ENCODE measurements at regions not wholly inside any gene's neighbourhood (a gene's known extent, or its start where the extent isn't known, plus 50 kb on each side); places are given as distances from the start of the nearest gene placed in this dataset.
A peak's percentile ranks its signal among the peaks of the same experiment; 100 is the strongest.

- ATAC-seq (no peak), DNase-seq (ENCODE audit: low read depth, low spot score) (no peak)
- no peak overlapping the region for H3K9ac ChIP-seq (ENCODE audit: low read length)
- CTCF ChIA-PET: no interaction called here
- H3K9me3 ChIP-seq (ENCODE audit: control insufficient read depth in 1 of 2, insufficient read depth in 1 of 2, low read depth in 1 of 2, low read length in 2 of 2): no peaks in the 10 kb centered on the region
- no peaks in the 10 kb centered on the region for H3K79me2 ChIP-seq (ENCODE audit: insufficient read depth, low read length)
- H4K20me1 ChIP-seq (ENCODE audit: insufficient read depth): no peaks in the 10 kb centered on the region
- POLR2A ChIA-PET: no interaction called here
- intact Hi-C loops (cut with micrococcal nuclease): loop anchor here (10.0 kb wide), 1 partner anchor 571 kb away; no protein-coding TSS in a partner anchor
- H3K27ac ChIP-seq (ENCODE audit: low read depth, low read length): peak overlapping the region; percentile 30; the same call in 1 of the 2 replicates
- H3K27me3 ChIP-seq (ENCODE audit: insufficient read depth, low read length): no peaks in the 10 kb centered on the region
- RAD21 ChIA-PET (ENCODE audit: low non-redundant PET in 1 of 2, low total read pairs in 2 of 2, uncharacterized antibody in 2 of 2, unreplicated experiment in 2 of 2): no interaction called here
- H3K4me2 ChIP-seq (ENCODE audit: low read length): peak overlapping the region; percentile 19; the same call in 1 of the 2 replicates
- BruUV-seq (replicated peaks): no TSS peak
- 0 out of 4 replicates have a peak, but pooled peaks cover 0 to 9% of the 10 kb centered on the region in 2 experiments for H3K36me3 ChIP-seq (ENCODE audit: control insufficient read depth in 1 of 2, insufficient read depth in 2 of 2, low read length in 2 of 2)
- no peak for TF ChIP-seq EZH2phosphoT487 (IDR thresholded peaks at IDR 0.05; ENCODE audit: borderline replicate concordance)
- H3K4me1 ChIP-seq (ENCODE audit: control insufficient read depth in 1 of 2, insufficient read depth in 2 of 2, low read length in 2 of 2): peaks cover 39 to 68% of the 10 kb centered on the region in 2 experiments
- H3K9me2 ChIP-seq (ENCODE audit: insufficient read depth): no peaks in the 10 kb centered on the region
- no peak overlapping the region for H3K4me3 ChIP-seq (replicated peaks in 1 of 2; ENCODE audit: low read depth in 1 of 2, low read length in 2 of 2)
- H2AFZ ChIP-seq (ENCODE audit: low read depth, low read length, poor library complexity, severe bottlenecking): no peak overlapping the region
These were observed 175.1 kb downstream of the FASLG start for GRCh38 chr1:172833954-172834353.

- Histone ChIP-seq H3K4me3 (replicated peaks in 1 of 2; ENCODE audit: low read depth in 1 of 2, low read length in 2 of 2) (no peak overlapping the region), H2AFZ (ENCODE audit: low read depth, low read length, poor library complexity, severe bottlenecking) (no peak overlapping the region), H3K9me3 (ENCODE audit: control insufficient read depth in 1 of 2, insufficient read depth in 1 of 2, low read depth in 1 of 2, low read length in 2 of 2) (no peaks in the 10 kb centered on the region), H3K79me2 (ENCODE audit: insufficient read depth, low read length) (no peaks in the 10 kb centered on the region), H3K27ac (ENCODE audit: low read depth, low read length) (no peak overlapping the region; the same call in 1 of the 2 replicates), H3K4me1 (ENCODE audit: control insufficient read depth in 1 of 2, insufficient read depth in 2 of 2, low read length in 2 of 2) (peaks cover 44 to 73% of the 10 kb centered on the region in 2 experiments), H3K36me3 (ENCODE audit: control insufficient read depth in 1 of 2, insufficient read depth in 2 of 2, low read length in 2 of 2) (0 out of 4 replicates have a peak, but pooled peaks cover 0 to 9% of the 10 kb centered on the region in 2 experiments), H3K27me3 (ENCODE audit: insufficient read depth, low read length) (no peaks in the 10 kb centered on the region), H3K9me2 (ENCODE audit: insufficient read depth) (no peaks in the 10 kb centered on the region), H4K20me1 (ENCODE audit: insufficient read depth) (no peaks in the 10 kb centered on the region), H3K4me2 (ENCODE audit: low read length) (no peak overlapping the region), H3K9ac (ENCODE audit: low read length) (no peak overlapping the region)
- TF ChIP-seq ZBTB33 (IDR thresholded peaks at IDR 0.05; ENCODE audit: extremely low read depth, insufficient replicate concordance, low read length): no peak
- TF ChIP-seq EZH2phosphoT487 (IDR thresholded peaks at IDR 0.05; ENCODE audit: borderline replicate concordance): no peak
- TF ChIP-seq TCF7L2 (IDR thresholded peaks at IDR 0.05; ENCODE audit: borderline replicate concordance, extremely low read depth, insufficient read depth, insufficient read length): no peak
- no peak for TF ChIP-seq ELF1 (IDR thresholded peaks at IDR 0.05; ENCODE audit: borderline replicate concordance, low read depth)
- no peak for TF ChIP-seq SRF (IDR thresholded peaks at IDR 0.05; ENCODE audit: low read depth)
- no peak for TF ChIP-seq YY1 (IDR thresholded peaks at IDR 0.05; ENCODE audit: extremely low read depth, insufficient replicate concordance, low read depth, low read length)
- ChIA-PET CTCF (interaction anchor here (2.5 kb wide), 1 partner anchor 8 kb away, joined by 5 read pairs; no protein-coding TSS in a partner anchor), RAD21 (ENCODE audit: low non-redundant PET in 1 of 2, low total read pairs in 2 of 2, uncharacterized antibody in 2 of 2, unreplicated experiment in 2 of 2) (no interaction called here), POLR2A (no interaction called here)
- BruUV-seq (replicated peaks): no TSS peak
- DNase-seq (ENCODE audit: low read depth, low spot score) (no peak), ATAC-seq (no peak)
- intact Hi-C loops (cut with micrococcal nuclease): loop anchor here (10.0 kb wide), 1 partner anchor 570 kb away; no protein-coding TSS in a partner anchor
These were observed 175.7 kb downstream of the FASLG start for GRCh38 chr1:172834609-172835008.
